Liver (tissue), 3 donors: ENCODE measurements at regions not wholly inside any gene's neighbourhood (a gene's known extent, or its start where the extent isn't known, plus 50 kb on each side); places are given as distances from the start of the nearest gene placed in this dataset.

Experiments
- EGR1 ChIP-seq, 2 donors: IDR thresholded peaks; 2 replicates each; pipeline ENCODE4 v1.6.1; 2016 to 2018; ENCODE audit warnings: antibody characterized with exemption in 2 of 2, low read depth in 2 of 2
- JUND ChIP-seq, 2 donors: IDR thresholded peaks; 2 replicates each; pipeline ENCODE4 v1.6.1; 2016; ENCODE audit warnings: antibody characterized with exemption in 2 of 2
- NR2F2 ChIP-seq: IDR thresholded peaks from 2 replicates; pipeline ENCODE4 v1.6.1; 2016; ENCODE audit warnings: antibody characterized with exemption
- SP1 ChIP-seq: IDR thresholded peaks from 2 replicates; pipeline ENCODE4 v1.6.1; 2018; ENCODE audit warnings: antibody characterized with exemption, mild to moderate bottlenecking
- TF ChIP-seq, protein P1 (sequence below): fragments of 150-350 bp; IDR thresholded peaks from 2 replicates; pipeline ENCODE4 v1.5.1; 2017; ENCODE audit warnings: improper control_type of control experiment, low read depth, low read length; ENCODE audit not compliant: missing input control
- TF ChIP-seq, protein P2 (sequence below): IDR thresholded peaks from 2 replicates; pipeline ENCODE4 v1.6.1; 2016; ENCODE audit warnings: antibody characterized with exemption, mild to moderate bottlenecking
- TF ChIP-seq, protein P3 (sequence below): IDR thresholded peaks from 2 replicates; pipeline ENCODE4 v1.6.1; 2016; ENCODE audit warnings: antibody characterized with exemption
- TF ChIP-seq, protein P4 (sequence below): IDR thresholded peaks from 2 replicates; pipeline ENCODE4 v1.6.1; 2016; ENCODE audit warnings: antibody characterized with exemption
- donor health status: healthy.
- donor health status: healthy.

DNA sequence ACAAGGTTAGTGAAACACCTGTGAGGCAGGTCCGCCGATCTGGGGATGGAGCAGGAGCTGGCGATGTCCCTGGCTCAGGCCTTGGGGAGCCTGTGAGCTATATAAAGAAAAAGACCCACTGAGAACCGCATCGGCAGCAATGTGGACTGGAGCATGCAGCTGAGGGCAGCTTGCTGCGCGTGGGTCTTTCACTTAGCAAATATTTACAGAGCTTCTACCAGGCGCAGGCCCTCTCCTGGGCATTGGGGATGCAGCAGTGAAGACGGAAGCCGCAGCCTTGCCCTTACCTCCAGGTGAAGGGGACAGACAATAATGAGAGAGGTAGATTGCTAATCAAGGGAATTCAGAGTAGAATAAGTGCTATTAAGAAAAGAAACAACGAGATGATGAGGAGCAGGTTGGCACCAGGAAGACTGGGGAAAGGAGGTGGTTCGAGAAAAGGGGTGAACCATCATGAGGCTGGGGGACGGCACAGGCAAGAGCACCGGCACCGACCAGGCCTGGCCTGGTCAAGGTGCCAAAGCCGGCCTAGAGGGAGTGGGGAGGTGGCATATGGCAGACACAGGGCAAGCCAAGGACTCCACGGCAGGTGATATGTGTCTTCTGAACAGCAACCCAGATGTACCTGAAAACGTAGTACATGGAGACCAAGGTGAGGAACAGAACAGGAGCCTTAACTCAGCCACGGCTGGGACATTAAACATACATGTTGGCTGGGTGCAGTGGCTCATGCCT lies 60.7 kb upstream of the PAX7 start:
- TF ChIP-seq, protein P1, sequence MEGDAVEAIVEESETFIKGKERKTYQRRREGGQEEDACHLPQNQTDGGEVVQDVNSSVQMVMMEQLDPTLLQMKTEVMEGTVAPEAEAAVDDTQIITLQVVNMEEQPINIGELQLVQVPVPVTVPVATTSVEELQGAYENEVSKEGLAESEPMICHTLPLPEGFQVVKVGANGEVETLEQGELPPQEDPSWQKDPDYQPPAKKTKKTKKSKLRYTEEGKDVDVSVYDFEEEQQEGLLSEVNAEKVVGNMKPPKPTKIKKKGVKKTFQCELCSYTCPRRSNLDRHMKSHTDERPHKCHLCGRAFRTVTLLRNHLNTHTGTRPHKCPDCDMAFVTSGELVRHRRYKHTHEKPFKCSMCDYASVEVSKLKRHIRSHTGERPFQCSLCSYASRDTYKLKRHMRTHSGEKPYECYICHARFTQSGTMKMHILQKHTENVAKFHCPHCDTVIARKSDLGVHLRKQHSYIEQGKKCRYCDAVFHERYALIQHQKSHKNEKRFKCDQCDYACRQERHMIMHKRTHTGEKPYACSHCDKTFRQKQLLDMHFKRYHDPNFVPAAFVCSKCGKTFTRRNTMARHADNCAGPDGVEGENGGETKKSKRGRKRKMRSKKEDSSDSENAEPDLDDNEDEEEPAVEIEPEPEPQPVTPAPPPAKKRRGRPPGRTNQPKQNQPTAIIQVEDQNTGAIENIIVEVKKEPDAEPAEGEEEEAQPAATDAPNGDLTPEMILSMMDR: no peak
- TF ChIP-seq EGR1 (IDR thresholded peaks at IDR 0.05; ENCODE audit: low read depth in 2 of 2) (no peak), JUND (IDR thresholded peaks at IDR 0.05) (no peak), SP1 (no peak), NR2F2 (no peak)
- TF ChIP-seq, protein P2, sequence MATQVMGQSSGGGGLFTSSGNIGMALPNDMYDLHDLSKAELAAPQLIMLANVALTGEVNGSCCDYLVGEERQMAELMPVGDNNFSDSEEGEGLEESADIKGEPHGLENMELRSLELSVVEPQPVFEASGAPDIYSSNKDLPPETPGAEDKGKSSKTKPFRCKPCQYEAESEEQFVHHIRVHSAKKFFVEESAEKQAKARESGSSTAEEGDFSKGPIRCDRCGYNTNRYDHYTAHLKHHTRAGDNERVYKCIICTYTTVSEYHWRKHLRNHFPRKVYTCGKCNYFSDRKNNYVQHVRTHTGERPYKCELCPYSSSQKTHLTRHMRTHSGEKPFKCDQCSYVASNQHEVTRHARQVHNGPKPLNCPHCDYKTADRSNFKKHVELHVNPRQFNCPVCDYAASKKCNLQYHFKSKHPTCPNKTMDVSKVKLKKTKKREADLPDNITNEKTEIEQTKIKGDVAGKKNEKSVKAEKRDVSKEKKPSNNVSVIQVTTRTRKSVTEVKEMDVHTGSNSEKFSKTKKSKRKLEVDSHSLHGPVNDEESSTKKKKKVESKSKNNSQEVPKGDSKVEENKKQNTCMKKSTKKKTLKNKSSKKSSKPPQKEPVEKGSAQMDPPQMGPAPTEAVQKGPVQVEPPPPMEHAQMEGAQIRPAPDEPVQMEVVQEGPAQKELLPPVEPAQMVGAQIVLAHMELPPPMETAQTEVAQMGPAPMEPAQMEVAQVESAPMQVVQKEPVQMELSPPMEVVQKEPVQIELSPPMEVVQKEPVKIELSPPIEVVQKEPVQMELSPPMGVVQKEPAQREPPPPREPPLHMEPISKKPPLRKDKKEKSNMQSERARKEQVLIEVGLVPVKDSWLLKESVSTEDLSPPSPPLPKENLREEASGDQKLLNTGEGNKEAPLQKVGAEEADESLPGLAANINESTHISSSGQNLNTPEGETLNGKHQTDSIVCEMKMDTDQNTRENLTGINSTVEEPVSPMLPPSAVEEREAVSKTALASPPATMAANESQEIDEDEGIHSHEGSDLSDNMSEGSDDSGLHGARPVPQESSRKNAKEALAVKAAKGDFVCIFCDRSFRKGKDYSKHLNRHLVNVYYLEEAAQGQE: no peak
- TF ChIP-seq, protein P3, sequence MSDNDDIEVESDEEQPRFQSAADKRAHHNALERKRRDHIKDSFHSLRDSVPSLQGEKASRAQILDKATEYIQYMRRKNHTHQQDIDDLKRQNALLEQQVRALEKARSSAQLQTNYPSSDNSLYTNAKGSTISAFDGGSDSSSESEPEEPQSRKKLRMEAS: no peak
- TF ChIP-seq, protein P4, sequence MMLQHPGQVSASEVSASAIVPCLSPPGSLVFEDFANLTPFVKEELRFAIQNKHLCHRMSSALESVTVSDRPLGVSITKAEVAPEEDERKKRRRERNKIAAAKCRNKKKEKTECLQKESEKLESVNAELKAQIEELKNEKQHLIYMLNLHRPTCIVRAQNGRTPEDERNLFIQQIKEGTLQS: no peak
